Body of pancreas (tissue), 4 donors: ENCODE measurements at regions not wholly inside any gene's neighbourhood (a gene's known extent, or its start where the extent isn't known, plus 50 kb on each side); places are given as distances from the start of the nearest gene placed in this dataset.

Experiments used
- ATAC-seq: fragments of 150-250 bp; one replicate; pipeline ENCODE4 v1.9.1; 2016
- DNase-seq, 4 donors: peaks; one replicate each; pipeline ENCODE4 v3.0.0-alpha.2; 2019
- H3K27ac ChIP-seq, 4 donors: fragments of 200-600 bp; sonication (generic); 1 replicate in 3 of 4; 2 replicates in 1 of 4; pipeline versions ENCODE4 v1.5.1 to v1.6.1; 2016 to 2019; ENCODE audit warnings: mild to moderate bottlenecking in 1 of 4, mixed read lengths in 1 of 4, moderate library complexity in 1 of 4
- H3K27me3 ChIP-seq, 2 donors: fragments of 200-600 bp; sonication (generic); one replicate each; pipeline ENCODE4 v1.6.0; 2016; ENCODE audit warnings: mild to moderate bottlenecking in 1 of 2
- H3K36me3 ChIP-seq, 2 donors: fragments of 200-600 bp; sonication (generic); replicated peaks in 1 of 2; 2 replicates each; pipeline ENCODE4 v1.5.1; 2016; ENCODE audit warnings: low read depth in 2 of 2; ENCODE audit not compliant: insufficient read depth in 1 of 2
- H3K4me1 ChIP-seq: fragments of 200-600 bp; sonication (generic); one replicate; pipeline ENCODE4 v1.6.0; 2016
- H3K4me3 ChIP-seq, 2 donors: fragments of 200-600 bp; sonication (generic); 1 replicate in 1 of 2; 2 replicates in 1 of 2; pipeline ENCODE4 v1.5.1; 2016 to 2019
- H3K9me3 ChIP-seq, 3 donors: fragments of 200-600 bp; sonication (generic); 1 replicate in 2 of 3; 2 replicates in 1 of 3; pipeline ENCODE4 v1.5.1; 2016
- POLR2A ChIP-seq, 3 donors: fragments of 450-650 bp; IDR thresholded peaks; one replicate each; pipeline ENCODE4 v1.6.1; 2016; ENCODE audit warnings: antibody characterized with exemption in 3 of 3, mild to moderate bottlenecking in 2 of 3
- WGBS, 2 donors: methylation state at CpG; one replicate each; pipeline ENCODE4 v1.1.5; 2017; 5-methylcytosine and 5-hydroxymethylcytosine counted together
- intact Hi-C: fragments of 100-400 bp; cut with DNase I; formaldehyde crosslinking; loops from one replicate; pipeline ENCODE4 v1.15.1; 2023
- TF ChIP-seq, protein P1 (sequence below), 7 experiments: fragments of 450-650 bp in 4 of 7; fragments of 200-600 bp in 3 of 7; sonication (generic) in 3 of 7; IDR thresholded peaks; one replicate each; pipeline ENCODE4 v1.5.1; 2016 to 2019; ENCODE audit warnings: antibody characterized with exemption in 7 of 7

DNA sequence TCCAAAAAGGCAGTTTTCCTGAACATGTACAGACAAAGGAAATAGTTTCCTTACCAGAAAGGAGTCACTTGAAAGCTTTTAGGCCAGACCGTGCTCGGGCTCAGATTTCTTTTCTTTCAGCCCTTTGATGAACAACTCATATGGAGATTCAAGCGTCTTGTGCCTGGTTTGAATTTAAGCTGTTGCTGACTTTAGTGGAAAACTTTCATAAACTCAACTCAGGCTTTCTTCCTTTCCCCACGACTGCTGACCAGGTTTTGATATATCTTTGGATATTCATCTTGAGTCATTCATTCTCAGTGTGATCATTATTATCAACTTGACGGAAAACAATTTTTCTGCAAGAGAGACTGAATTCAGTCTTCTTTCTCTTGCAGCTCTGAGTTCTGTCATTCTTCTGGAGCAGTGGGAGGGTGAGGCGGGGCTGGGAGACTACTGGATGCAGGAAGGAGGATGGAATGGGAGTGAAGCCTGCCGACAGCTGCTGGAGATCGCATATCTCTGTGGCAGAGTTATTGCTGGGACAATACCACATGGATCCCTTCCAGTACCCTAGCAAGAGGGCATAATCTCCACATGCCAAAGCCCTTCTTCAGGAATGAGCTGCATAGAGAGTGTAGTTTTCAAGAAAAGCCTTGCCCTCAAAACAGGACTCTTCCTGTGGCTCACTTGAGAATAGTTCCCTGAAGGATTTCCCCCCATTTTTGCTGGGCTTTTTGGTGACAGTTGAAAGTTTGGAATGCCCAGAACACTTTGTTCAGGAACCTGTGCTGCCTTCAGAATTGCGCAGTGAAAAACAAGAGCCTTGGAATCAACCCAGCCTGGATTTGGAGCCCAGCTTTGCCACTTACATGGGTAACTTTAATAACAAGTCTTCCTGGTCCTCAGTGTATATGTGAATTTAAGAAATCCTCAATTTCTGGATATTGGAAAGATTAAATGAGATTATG lies 364.4 kb downstream of the ZNF521 start:
- 45 to 58% methylated on average over 9 of the region's 9 CpGs for WGBS, 2 donors
- ATAC-seq (no peak), DNase-seq (no peak)
- intact Hi-C loops: no loop called here
- no peak overlapping the region for H3K27ac ChIP-seq
- H3K4me1 ChIP-seq: no peaks in the 10 kb centered on the region
- no peaks in the 10 kb centered on the region for H3K9me3 ChIP-seq
- no peaks in the 10 kb centered on the region for H3K36me3 ChIP-seq
- H3K27me3 ChIP-seq: no peaks in the 10 kb centered on the region
- no peak for TF ChIP-seq POLR2A (IDR thresholded peaks at IDR 0.05)
- TF ChIP-seq, protein P1, sequence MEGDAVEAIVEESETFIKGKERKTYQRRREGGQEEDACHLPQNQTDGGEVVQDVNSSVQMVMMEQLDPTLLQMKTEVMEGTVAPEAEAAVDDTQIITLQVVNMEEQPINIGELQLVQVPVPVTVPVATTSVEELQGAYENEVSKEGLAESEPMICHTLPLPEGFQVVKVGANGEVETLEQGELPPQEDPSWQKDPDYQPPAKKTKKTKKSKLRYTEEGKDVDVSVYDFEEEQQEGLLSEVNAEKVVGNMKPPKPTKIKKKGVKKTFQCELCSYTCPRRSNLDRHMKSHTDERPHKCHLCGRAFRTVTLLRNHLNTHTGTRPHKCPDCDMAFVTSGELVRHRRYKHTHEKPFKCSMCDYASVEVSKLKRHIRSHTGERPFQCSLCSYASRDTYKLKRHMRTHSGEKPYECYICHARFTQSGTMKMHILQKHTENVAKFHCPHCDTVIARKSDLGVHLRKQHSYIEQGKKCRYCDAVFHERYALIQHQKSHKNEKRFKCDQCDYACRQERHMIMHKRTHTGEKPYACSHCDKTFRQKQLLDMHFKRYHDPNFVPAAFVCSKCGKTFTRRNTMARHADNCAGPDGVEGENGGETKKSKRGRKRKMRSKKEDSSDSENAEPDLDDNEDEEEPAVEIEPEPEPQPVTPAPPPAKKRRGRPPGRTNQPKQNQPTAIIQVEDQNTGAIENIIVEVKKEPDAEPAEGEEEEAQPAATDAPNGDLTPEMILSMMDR (IDR thresholded peaks at IDR 0.05): no peak
- H3K4me3 ChIP-seq: no peak overlapping the region

GRCh38 chr18:24988253-24988840 lies 363.6 kb downstream of the ZNF521 start:
- intact Hi-C loops: no loop called here
- Histone ChIP-seq H3K36me3 (no peaks in the 10 kb centered on the region), H3K27me3 (no peaks in the 10 kb centered on the region), H3K27ac (no peak overlapping the region), H3K4me3 (no peak overlapping the region), H3K9me3 (no peaks in the 10 kb centered on the region), H3K4me1 (no peaks in the 10 kb centered on the region)
- TF ChIP-seq, protein P1 (IDR thresholded peaks at IDR 0.05): no peak
- no peak for TF ChIP-seq POLR2A (IDR thresholded peaks at IDR 0.05)
- 54 to 60% methylated on average over 7 of the region's 7 CpGs for WGBS, 2 donors
- DNase-seq (peak in 1 of 4 donors; percentile 5), ATAC-seq (no peak)

GRCh38 chr18:24989760-24990593 lies 362.0 kb downstream of the ZNF521 start:
- ATAC-seq (no peak), DNase-seq (no peak)
- Histone ChIP-seq H3K27me3 (no peaks in the 10 kb centered on the region), H3K36me3 (no peaks in the 10 kb centered on the region), H3K4me1 (no peaks in the 10 kb centered on the region), H3K4me3 (no peak overlapping the region), H3K27ac (no peak overlapping the region), H3K9me3 (no peaks in the 10 kb centered on the region)
- no peak for TF ChIP-seq POLR2A (IDR thresholded peaks at IDR 0.05)
- TF ChIP-seq, protein P1 (IDR thresholded peaks at IDR 0.05): no peak
- intact Hi-C loops: no loop called here
- 53 to 60% methylated on average over 7 of the region's 7 CpGs for WGBS, 2 donors

- ATAC-seq (no peak), DNase-seq (no peak)
- no peaks in the 10 kb centered on the region for H3K27me3 ChIP-seq
- H3K4me1 ChIP-seq: no peaks in the 10 kb centered on the region
- TF ChIP-seq POLR2A (IDR thresholded peaks at IDR 0.05): no peak
- TF ChIP-seq, protein P1 (IDR thresholded peaks at IDR 0.05): no peak
- whole genome bisulfite sequencing, 2 donors: 54 to 60% methylated on average over 5 of the region's 5 CpGs
- H3K36me3 ChIP-seq: no peaks in the 10 kb centered on the region
- no peak overlapping the region for H3K4me3 ChIP-seq
- H3K9me3 ChIP-seq: no peaks in the 10 kb centered on the region
- no peak overlapping the region for H3K27ac ChIP-seq
- intact Hi-C loops: no loop called here
Observed at GRCh38 chr18:24990671-24991134, 361.3 kb downstream of the ZNF521 start.
